ENCODE measurements at regions not wholly inside any gene's neighbourhood (a gene's known extent, or its start where the extent isn't known, plus 50 kb on each side); places are given as distances from the start of the nearest gene placed in this dataset.

- TF ChIP-seq CTCF (IDR thresholded peaks at IDR 0.05; ENCODE audit: low read depth, low read length) = no peak
- H3K4me3 ChIP-seq (replicated peaks in 1 of 2; ENCODE audit: low read depth in 2 of 2, low read length in 2 of 2) = no peak overlapping the region
- no peak for DNase-seq (ENCODE audit: low read depth in 2 of 2)
Observed at GRCh38 chr2:6008726-6009125, 316.5 kb downstream of the SOX11 start.

- no peak overlapping the region for H3K4me3 ChIP-seq (replicated peaks in 1 of 2; ENCODE audit: low read depth in 2 of 2, low read length in 2 of 2)
- no peak for DNase-seq (ENCODE audit: low read depth in 2 of 2)
- no peak for TF ChIP-seq CTCF (IDR thresholded peaks at IDR 0.05; ENCODE audit: low read depth, low read length)
Observed at GRCh38 chr2:6010163-6010562, 318.0 kb downstream of the SOX11 start.

GRCh38 chr2:6011921-6012320, 319.7 kb downstream of the SOX11 start:
- DNase-seq (ENCODE audit: low read depth in 2 of 2) = no peak
- H3K4me3 ChIP-seq (replicated peaks in 1 of 2; ENCODE audit: low read depth in 2 of 2, low read length in 2 of 2) = no peak overlapping the region
- no peak for TF ChIP-seq CTCF (IDR thresholded peaks at IDR 0.05; ENCODE audit: low read depth, low read length)

- no peak for DNase-seq (ENCODE audit: low read depth in 2 of 2)
- TF ChIP-seq CTCF (IDR thresholded peaks at IDR 0.05; ENCODE audit: low read depth, low read length) = no peak
- H3K4me3 ChIP-seq (replicated peaks in 1 of 2; ENCODE audit: low read depth in 2 of 2, low read length in 2 of 2) = no peak overlapping the region
Observed at GRCh38 chr2:6017736-6018286, 325.6 kb downstream of the SOX11 start.

- DNase-seq (ENCODE audit: low read depth in 2 of 2) = no peak
- H3K4me3 ChIP-seq (replicated peaks in 1 of 2; ENCODE audit: low read depth in 2 of 2, low read length in 2 of 2) = no peak overlapping the region
- TF ChIP-seq CTCF (IDR thresholded peaks at IDR 0.05; ENCODE audit: low read depth, low read length) = no peak
Observed at GRCh38 chr2:6024229-6024628, 332.0 kb downstream of the SOX11 start.

GRCh38 chr2:6024784-6025183, 332.6 kb downstream of the SOX11 start:
- no peak for DNase-seq (ENCODE audit: low read depth in 2 of 2)
- no peak for TF ChIP-seq CTCF (IDR thresholded peaks at IDR 0.05; ENCODE audit: low read depth, low read length)
- no peak overlapping the region for H3K4me3 ChIP-seq (replicated peaks in 1 of 2; ENCODE audit: low read depth in 2 of 2, low read length in 2 of 2)

GRCh38 chr2:6025391-6025790, 333.2 kb downstream of the SOX11 start:
- TF ChIP-seq CTCF (IDR thresholded peaks at IDR 0.05; ENCODE audit: low read depth, low read length) = no peak
- DNase-seq (ENCODE audit: low read depth in 2 of 2) = no peak
- H3K4me3 ChIP-seq (replicated peaks in 1 of 2; ENCODE audit: low read depth in 2 of 2, low read length in 2 of 2) = no peak overlapping the region

Measured in cardiac fibroblast (primary cell).